Adrenal gland (tissue), 5 donors: ENCODE measurements at regions not wholly inside any gene's neighbourhood (a gene's known extent, or its start where the extent isn't known, plus 50 kb on each side); places are given as distances from the start of the nearest gene placed in this dataset.

Experiments
- CTCF ChIP-seq, 6 experiments: fragments of 450-650 bp in 4 of 6; fragments of 200-600 bp in 2 of 6; sonication (generic) in 1 of 6; IDR thresholded peaks; 1 replicate in 5 of 6; 2 replicates in 1 of 6; pipeline versions ENCODE4 v1.5.1 to v1.8.0; 2016 to 2021; ENCODE audit warnings: antibody characterized with exemption in 6 of 6, mild to moderate bottlenecking in 2 of 6, moderate library complexity in 1 of 6
- POLR2A ChIP-seq, 2 donors: fragments of 450-650 bp; IDR thresholded peaks; one replicate each; pipeline ENCODE4 v1.6.1; 2017; ENCODE audit warnings: antibody characterized with exemption in 2 of 2, mild to moderate bottlenecking in 2 of 2, moderate library complexity in 1 of 2
- donor health status: DM: no; HTN: no; CAD: no.

- TF ChIP-seq CTCF (IDR thresholded peaks at IDR 0.05) = no peak
- TF ChIP-seq POLR2A (IDR thresholded peaks at IDR 0.05) = no peak
These were observed 204.1 kb downstream of the MATN1 start for GRCh38 chr1:30519201-30519763.
